ENCODE measurements at regions not wholly inside any gene's neighbourhood (a gene's known extent, or its start where the extent isn't known, plus 50 kb on each side); places are given as distances from the start of the nearest gene placed in this dataset.
"Not testable (repeated sequence)": the region's sequence is repeated elsewhere in the genome, so short reads cannot be mapped to it uniquely, and the experiment has no call there.

DNA sequence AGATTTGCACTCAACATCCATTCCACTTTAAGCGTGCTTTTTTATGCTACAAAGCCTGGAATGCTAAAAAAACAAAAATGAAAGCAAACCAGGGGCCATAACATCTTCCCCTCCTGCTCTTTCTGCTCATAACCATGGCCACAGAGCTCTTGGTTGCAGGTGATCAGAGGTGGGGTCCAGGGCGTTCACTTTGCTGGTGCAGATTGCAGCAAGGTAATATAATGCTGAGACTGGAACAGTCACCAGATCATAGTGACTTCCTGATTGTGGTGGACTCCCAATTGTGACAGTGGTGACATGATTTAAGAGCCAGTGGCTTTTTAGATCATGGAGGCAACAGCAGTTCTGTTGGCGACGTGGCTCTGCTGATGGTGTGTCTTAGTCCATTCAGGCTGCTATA is 115.0 kb upstream of the CPM start:
- no peak for DNase-seq (ENCODE audit: low read depth in 2 of 2)
- no peak overlapping the region for H3K4me3 ChIP-seq (replicated peaks in 1 of 2; ENCODE audit: low read depth in 2 of 2, low read length in 2 of 2)
- TF ChIP-seq, protein P1, sequence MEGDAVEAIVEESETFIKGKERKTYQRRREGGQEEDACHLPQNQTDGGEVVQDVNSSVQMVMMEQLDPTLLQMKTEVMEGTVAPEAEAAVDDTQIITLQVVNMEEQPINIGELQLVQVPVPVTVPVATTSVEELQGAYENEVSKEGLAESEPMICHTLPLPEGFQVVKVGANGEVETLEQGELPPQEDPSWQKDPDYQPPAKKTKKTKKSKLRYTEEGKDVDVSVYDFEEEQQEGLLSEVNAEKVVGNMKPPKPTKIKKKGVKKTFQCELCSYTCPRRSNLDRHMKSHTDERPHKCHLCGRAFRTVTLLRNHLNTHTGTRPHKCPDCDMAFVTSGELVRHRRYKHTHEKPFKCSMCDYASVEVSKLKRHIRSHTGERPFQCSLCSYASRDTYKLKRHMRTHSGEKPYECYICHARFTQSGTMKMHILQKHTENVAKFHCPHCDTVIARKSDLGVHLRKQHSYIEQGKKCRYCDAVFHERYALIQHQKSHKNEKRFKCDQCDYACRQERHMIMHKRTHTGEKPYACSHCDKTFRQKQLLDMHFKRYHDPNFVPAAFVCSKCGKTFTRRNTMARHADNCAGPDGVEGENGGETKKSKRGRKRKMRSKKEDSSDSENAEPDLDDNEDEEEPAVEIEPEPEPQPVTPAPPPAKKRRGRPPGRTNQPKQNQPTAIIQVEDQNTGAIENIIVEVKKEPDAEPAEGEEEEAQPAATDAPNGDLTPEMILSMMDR (IDR thresholded peaks at IDR 0.05; ENCODE audit: low read depth, low read length) = no peak

GRCh38 chr12:69049855-69050254 is 116.9 kb upstream of the CPM start:
- DNase-seq (ENCODE audit: low read depth in 2 of 2); H3K4me3 ChIP-seq (replicated peaks in 1 of 2; ENCODE audit: low read depth in 2 of 2, low read length in 2 of 2): not testable (repeated sequence)

GRCh38 chr12:69052613-69053408 is 119.8 kb upstream of the CPM start:
- no peak overlapping the region for H3K4me3 ChIP-seq (replicated peaks in 1 of 2; ENCODE audit: low read depth in 2 of 2, low read length in 2 of 2)
- peak; percentile 68 to 94 for DNase-seq (ENCODE audit: low read depth in 2 of 2)
- TF ChIP-seq, protein P1 (IDR thresholded peaks at IDR 0.05; ENCODE audit: low read depth, low read length) = peak; percentile 18

- TF ChIP-seq, protein P1 (IDR thresholded peaks at IDR 0.05; ENCODE audit: low read depth, low read length) = no peak
- DNase-seq (ENCODE audit: low read depth in 2 of 2) = no peak
- H3K4me3 ChIP-seq (replicated peaks in 1 of 2; ENCODE audit: low read depth in 2 of 2, low read length in 2 of 2) = no peak overlapping the region
Measured at GRCh38 chr12:69054343-69055056, 121.5 kb upstream of the CPM start.

GRCh38 chr12:69055280-69055679 is 122.3 kb upstream of the CPM start:
- TF ChIP-seq, protein P1 (IDR thresholded peaks at IDR 0.05; ENCODE audit: low read depth, low read length) = no peak
- DNase-seq (ENCODE audit: low read depth in 2 of 2) = peak in 1 of 2 donors; percentile 57
- no peak overlapping the region for H3K4me3 ChIP-seq (replicated peaks in 1 of 2; ENCODE audit: low read depth in 2 of 2, low read length in 2 of 2)

- TF ChIP-seq, protein P1 (IDR thresholded peaks at IDR 0.05; ENCODE audit: low read depth, low read length) = no peak
- no peak for DNase-seq (ENCODE audit: low read depth in 2 of 2)
- H3K4me3 ChIP-seq (replicated peaks in 1 of 2; ENCODE audit: low read depth in 2 of 2, low read length in 2 of 2) = no peak overlapping the region
Measured at GRCh38 chr12:69055706-69056105, 122.7 kb upstream of the CPM start.

DNA sequence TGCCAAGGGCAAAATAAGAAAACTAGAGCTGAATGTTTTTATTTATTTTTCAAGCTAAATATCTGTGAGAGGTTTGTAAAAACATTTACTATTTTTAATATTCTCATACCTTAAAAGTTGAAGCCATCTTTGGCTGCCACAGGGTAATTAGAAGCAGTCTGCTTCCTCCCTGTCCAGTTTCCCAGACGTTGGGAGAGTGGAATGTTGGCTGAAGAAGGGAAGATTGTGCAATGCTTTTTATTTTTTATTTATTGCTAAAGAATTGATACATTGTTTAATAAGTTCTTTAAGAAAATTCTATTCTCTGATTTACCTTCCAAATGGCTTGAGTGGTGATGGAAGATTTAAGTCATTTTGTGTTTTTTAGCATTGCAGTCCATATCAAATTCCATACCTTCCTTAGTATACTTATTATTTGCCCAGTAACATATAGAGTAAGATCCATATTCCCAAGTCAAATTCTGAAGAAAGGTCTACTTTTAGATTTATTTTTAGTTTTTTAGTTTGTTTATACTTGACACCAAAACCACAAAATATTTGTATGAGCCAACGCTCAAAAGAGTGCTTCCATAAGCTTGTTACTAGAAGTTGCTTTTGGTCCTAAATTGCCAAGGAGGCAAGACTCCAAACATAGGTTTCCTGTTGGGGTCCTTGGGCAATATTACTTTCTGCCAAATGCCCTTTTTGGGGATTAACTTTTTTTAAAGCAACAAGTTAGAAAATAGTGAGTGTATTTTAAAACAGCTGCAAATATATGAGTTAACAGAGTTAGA is 124.0 kb upstream of the CPM start:
- DNase-seq (ENCODE audit: low read depth in 2 of 2) = peak; percentile 71 to 74
- no peak overlapping the region for H3K4me3 ChIP-seq (replicated peaks in 1 of 2; ENCODE audit: low read depth in 2 of 2, low read length in 2 of 2)
- TF ChIP-seq, protein P1 (IDR thresholded peaks at IDR 0.05; ENCODE audit: low read depth, low read length) = no peak
